HG02571 (cell line): ENCODE measurements at regions not wholly inside any gene's neighbourhood (a gene's known extent, or its start where the extent isn't known, plus 50 kb on each side); places are given as distances from the start of the nearest gene placed in this dataset.
"Not testable (repeated sequence)": the region's sequence is repeated elsewhere in the genome, so short reads cannot be mapped to it uniquely, and the experiment has no call there.

ENCODE experiments used
- ATAC-seq: cut with Tn5 transposase; IDR thresholded peaks from one replicate; pipeline ENCODE4 v1.9.1; 2021; ENCODE audit warnings: mild to moderate bottlenecking, moderate library complexity; ENCODE audit not compliant: unreplicated experiment

DNA sequence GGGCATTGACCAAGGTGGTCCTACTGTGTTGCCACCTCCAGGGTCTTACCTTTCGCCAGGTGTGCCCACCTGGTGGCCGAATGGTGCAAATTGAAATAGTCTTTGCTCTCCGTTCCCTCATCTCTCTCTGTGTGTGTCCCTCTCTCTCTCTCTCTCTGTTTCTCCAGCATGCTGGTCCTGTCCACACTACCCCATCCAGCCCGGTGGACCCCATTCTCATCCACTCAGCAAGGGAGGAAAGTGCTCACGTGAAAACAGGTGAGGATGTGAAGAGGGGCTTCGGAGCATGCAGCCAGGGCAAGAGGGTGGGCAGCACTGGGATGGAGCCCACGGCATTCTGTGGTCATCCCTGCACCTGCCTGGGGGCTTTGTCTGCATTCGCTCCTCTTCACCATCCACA, 150.1 kb downstream of the CRLF2 start:
- ATAC-seq = no peak

DNA sequence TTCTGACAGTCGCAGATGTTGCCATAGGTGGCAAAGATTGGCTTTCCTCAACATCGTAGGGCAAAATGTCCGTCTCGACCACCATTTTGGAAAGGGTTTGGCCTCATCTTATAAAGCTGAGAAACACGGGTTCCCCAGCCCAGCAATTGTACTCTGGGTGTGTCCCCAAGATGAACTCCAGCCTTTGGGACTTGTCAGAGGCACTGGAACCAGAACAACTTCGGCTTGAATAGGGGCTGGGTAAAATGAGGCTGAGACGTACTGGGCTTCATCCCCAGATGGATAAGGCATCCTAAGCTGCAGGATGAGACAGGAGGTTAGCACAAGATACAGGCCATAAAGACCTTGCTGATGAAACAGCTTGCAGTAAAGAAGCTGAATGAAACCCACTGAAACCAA, 151.9 kb downstream of the CRLF2 start:
- ATAC-seq = no peak

DNA sequence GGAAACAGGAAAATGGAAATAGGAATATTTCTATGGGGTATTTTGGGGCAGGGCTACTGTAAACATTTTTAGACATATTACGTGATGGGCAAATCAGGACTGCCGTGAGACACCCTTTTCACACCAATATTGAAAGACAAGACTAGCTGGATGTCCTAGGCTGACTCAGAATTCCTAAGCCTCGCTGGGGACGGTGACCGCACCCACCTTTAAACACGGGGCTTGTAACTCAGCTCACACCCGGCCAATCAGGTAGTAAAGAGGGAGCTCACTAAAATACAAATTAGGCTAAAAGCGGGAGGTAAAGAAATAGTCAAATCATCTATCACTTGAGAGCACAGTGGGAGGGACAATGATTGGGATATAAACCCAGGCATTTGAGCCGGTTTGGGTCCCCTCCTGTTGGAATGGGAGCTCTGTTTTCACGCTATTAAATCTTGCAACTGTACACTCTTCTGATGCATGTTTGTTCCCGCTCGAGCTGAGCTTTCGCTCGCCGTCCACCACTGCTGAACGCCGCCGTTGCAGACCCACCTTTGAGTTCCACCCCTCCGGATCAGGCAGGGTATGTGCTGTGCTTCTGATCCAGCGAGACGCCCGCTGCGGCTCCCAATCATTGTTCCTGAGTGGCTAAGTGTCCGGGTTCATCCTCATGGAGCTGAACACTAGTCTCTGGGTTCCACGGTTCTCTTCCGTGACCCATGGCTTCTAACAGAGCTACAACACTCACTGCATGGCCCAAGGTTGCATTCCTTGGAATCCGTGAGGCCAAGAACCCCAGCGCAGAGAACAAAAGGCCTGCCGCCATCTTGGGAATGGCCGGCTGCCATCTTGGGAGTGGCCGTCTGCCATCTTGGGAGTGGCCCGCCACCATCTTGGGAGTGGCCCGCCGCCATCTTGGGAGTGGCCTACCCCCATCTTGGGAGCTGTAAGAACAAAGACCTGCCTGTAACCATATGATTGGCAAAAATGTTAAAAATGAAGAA, 152.6 kb downstream of the CRLF2 start:
- no peak for ATAC-seq

- not testable (repeated sequence) for ATAC-seq
These were observed 158.8 kb downstream of the CRLF2 start for GRCh38 chrX:1053600-1053999.

- no peak for ATAC-seq
These were observed 159.4 kb downstream of the CRLF2 start for GRCh38 chrX:1053072-1053471.

- ATAC-seq = no peak
These were observed 160.4 kb downstream of the CRLF2 start for GRCh38 chrX:1052021-1052420.

- ATAC-seq = no peak
These were observed 161.0 kb downstream of the CRLF2 start for GRCh38 chrX:1051421-1051820.

DNA sequence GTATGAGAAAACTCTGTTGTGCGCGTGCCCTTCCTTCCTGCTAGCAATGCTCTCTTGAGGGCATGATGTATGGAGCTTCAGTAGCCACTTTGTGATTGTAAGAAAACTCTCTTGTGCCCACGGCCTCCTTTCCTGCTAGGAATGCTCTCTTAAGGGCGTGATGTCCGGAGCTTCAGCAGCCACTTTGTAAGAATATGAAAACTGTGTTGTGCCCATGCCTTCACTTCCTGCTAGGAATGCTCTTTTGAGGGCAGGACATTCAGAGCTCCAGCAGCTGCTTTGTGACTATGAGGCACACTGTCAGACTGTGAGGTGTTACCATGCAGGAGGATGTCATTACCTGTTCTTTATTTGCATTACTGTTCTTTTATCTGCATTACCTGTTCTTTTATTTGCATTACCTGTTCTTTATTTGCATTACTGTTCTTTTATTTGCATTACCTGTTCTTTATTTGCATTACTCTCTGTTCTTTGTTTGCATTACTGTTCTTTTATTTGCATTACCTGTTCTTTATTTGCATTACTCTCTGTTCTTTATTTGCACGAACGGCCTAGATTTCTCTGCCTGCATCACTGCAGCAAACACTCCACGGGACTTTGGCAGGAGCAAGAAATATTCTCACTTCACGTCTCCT, 166.7 kb downstream of the CRLF2 start:
- ATAC-seq = no peak

DNA sequence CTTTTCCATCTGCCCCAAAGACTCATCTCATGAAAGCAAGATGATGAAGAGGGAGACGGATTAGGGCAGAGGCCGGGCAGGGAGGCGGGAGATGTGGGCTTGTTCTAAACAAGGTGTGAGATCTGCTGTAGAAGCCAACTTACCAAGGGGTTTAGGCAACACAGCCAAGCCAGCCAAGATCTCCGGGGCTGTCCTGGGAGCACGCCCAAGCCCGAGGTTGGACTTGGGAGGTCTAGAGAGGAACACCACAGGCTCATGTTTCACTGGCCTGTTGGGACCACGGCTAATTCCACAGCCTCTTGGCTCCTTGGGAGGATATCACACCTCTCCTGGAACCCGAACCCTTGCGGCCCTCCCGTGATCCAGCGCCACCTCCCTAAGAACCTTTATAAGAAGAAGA, 171.4 kb downstream of the CRLF2 start:
- no peak for ATAC-seq

DNA sequence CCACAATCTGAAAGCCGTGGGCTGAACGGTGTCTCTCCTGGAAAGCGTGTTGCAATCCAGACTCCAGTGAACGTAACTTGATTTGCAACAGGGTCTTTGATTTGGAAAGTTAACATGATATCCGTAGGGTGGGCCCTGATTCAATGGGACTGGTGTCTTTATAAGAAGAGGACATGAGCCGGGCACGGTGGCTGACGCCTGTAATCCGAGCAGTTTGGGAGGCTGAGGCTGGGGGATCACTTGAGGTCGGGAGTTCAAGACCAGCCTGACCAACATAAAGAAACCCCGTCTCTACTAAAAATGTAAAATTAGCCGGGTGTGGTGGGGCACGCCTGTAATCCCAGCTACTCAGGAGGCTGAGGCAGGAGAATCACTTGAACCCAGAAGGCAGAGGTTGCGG, 176.5 kb downstream of the CRLF2 start:
- ATAC-seq = not testable (repeated sequence)

DNA sequence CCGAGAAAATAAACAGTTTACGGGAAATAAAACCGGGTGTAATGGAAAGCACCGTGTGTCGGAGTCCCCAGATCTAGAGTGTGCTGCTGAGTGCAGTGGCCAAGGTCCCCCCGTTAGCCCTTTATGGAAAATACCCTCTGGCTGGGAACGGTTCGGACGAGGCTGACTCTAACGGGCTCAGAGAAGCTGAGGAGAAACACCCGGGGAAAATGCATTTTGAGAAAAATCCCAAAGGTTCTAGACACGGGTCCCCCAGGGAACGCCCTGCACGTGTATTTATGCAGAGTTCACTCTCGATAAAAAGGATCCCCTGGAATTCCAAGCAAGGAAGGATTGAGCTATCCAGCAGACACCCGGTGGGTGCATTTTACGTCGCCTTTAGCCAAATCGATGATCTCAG, 177.2 kb downstream of the CRLF2 start:
- no peak for ATAC-seq

- ATAC-seq = no peak
These were observed 177.7 kb downstream of the CRLF2 start for GRCh38 chrX:1034717-1035116.

DNA sequence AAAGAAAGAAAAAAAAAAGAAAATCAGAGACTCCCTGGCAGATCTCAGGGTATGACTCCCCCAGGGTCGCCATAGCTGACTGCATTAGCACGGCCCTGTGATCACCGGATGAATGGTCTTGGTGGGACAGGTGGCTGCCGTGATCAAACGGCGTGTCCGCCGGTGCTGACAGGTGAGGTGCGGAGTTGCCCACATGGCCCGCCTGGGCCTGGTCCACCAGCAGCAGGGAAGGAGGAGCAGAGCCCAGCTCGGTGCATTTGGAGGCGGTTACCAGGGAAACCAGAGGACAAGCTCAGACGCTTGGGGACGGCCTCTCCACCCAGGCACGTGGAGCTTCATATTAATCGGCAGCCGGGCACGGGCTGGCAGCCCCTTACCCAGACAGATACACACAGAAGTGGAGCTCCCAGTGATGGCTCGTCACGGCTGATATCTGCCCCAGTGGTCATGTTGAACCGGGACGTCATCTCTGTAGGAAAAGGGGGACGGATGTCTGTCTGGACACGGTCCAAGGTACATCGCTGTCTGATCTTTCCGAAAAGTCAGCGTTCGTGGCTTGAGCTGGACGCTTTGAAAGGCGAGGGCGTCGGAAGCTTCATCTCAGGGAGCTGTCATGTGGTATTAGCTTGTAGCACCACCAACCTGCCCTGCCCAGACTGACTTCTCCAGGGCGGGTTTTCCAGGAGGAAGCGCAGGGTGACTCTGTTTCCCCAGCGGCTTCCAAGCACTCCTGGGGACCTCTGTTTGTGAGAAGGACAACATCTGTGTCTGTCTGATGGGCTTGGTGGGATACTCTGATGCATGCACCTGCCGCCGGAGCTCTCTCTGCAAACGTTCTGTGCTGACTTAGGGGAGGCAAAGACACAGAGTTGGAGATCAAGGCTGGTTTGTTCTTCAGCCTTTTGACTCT, 180.7 kb downstream of the CRLF2 start:
- no peak for ATAC-seq

GRCh38 chrX:1029494-1029893, 183.0 kb downstream of the CRLF2 start:
- ATAC-seq = no peak

DNA sequence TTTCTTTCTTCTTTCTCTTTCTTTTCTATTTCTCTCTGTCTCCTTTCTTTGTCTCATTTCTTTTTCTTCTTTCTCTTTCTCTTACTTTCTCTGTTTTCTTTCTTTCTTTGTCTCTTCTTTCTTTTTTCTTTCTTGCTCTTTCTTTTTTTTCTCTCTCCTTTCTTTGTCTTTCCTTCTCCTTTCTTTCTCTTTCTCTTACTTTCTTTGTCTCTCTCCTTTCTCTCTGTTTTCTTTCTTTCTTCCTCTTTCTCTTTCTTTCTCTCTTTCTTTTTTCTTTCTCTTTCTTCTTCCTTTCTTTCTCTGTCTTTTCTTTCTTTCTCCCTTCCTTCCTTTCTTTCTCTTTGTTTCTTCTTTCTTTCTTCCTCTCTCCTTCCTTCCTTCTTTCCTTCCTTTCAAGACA, 184.8 kb downstream of the CRLF2 start:
- ATAC-seq = no peak

DNA sequence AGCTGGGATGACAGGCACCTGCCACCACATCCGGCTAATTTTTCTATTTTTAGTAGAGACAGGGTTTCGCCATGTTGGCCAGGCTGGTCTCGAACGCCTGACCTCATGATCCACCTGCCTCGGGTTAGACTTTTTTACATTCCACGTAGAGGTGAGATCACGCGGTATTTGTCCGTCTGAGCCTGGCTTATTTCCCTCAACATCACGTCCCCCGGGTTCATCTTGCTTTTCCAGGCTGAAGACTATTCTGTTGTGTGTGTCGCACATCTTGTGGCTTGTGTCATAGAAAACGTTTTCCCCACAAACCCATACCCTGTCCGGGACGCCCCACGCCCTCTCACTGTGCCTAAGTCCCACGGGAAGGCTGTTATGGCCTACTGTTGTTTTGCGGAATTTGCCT, 185.3 kb downstream of the CRLF2 start:
- ATAC-seq = no peak

DNA sequence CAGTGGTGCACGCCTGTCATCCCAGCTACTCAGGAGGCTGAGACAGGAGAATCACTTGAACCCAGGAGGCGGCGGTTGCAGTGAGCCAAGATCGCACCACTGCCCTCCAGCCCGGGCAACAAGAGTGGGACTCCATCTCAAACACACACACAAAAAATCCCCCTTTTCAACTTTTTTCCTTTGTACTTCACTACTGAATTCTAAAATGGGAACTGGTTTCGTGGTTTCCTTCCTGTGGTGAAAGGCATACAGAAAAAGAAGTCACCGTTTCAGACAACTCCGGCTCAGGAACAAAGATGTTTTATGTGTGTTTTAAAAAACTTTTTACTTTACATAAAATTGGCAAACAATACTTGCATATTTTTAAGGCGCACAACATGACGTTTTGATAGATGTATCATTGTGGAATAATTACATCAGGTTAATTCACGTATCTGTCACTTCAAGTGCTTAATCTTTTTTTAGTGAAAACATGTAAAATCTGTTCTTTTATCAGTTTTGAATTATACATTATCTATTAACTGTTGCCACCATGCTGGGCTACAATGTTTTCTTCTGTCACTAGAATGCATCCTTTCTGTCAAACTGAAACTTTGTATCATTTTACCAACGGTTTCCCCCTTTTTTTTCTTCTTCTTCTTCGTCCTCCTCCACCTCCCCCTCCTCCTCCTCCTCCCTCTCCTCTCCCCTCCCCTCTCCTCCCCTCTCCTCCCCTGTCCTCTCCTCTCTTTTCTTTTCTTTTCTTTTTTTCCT, 186.0 kb downstream of the CRLF2 start:
- ATAC-seq = no peak

- no peak for ATAC-seq
These were observed 187.0 kb downstream of the CRLF2 start for GRCh38 chrX:1025413-1025812.

DNA sequence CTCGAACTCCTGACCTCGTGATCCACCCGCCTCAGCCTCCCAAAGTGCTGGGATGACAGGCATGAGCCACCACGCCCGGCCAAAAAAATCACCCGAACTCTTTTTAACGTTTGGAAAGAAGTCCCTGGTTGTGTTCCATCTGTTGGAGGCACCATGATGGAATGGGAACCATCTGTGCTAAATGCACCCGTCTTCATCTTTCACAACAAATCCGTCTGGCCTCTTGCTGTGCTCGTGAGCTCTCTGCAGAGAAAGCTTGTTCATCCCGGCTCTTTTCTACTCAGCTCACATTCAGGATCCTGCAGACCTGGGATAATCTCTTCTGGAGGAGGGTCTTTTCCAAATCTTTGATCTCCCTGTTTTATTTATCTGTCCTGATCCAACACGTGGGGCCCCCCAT, 188.8 kb downstream of the CRLF2 start:
- no peak for ATAC-seq

DNA sequence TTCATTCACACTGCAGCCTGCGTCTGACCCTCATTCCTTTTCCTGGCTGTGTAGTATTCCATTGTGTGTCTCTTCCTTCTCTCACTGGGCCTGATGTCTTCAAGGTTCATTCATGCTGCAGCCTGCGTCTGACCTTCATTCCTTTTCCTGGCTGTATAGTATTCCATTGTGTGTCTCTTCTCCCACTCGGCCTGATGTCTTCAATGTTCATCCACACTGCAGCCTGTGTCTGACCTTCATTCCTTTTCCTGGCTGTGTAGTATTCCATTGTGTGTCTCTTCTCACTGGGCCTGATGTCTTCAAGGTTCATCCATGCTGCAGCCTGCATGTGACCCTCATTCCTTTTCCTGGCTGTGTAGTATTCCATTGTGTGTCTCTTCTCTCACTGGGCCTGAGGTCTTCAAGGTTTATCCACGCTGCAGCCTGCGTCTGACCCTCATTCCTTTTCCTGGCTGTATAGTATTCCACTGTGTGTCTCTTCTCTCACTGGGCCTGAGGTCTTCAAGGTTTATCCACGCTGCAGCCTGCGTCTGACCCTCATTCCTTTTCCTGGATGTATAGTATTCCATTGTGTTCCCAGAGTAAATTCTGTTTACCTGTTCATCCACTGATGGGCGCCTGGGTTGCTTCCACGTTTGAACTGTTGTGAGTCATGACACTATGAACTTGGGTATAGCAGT, 191.0 kb downstream of the CRLF2 start:
- ATAC-seq = not testable (repeated sequence)
